Cardiac muscle cell (in vitro differentiated cells and primary cell): ENCODE measurements at regions not wholly inside any gene's neighbourhood (a gene's known extent, or its start where the extent isn't known, plus 50 kb on each side); places are given as distances from the start of the nearest gene placed in this dataset.

Source experiments
- DNase-seq, 2 donors: peaks; one replicate each; pipeline versions ENCODE4 v3.0.0 to v3.0.0-alpha.2; 2010 to 2017; ENCODE audit warnings: low read depth in 1 of 2, low spot score in 1 of 2
- H3K27ac ChIP-seq: fragments of 200-600 bp; sonication (generic); 2 replicates; pipeline ENCODE4 v1.5.1; 2016
- H3K27me3 ChIP-seq: fragments of 200-600 bp; sonication (generic); 2 replicates; pipeline ENCODE4 v1.6.0; 2016; ENCODE audit warnings: control low read depth
- H3K36me3 ChIP-seq: fragments of 200-600 bp; sonication (generic); 2 replicates; pipeline ENCODE4 v1.5.1; 2016; ENCODE audit warnings: control low read depth
- H3K4me1 ChIP-seq: fragments of 200-600 bp; sonication (generic); 2 replicates; pipeline ENCODE4 v1.8.1; 2017; ENCODE audit warnings: low read depth, mild to moderate bottlenecking, mixed run types
- H3K4me3 ChIP-seq: fragments of 200-600 bp; sonication (generic); 2 replicates; pipeline ENCODE4 v1.5.1; 2016; ENCODE audit warnings: mild to moderate bottlenecking
- H3K9me3 ChIP-seq: fragments of 200-600 bp; sonication (generic); 2 replicates; pipeline ENCODE4 v1.5.1; 2017; ENCODE audit warnings: low read depth, mild to moderate bottlenecking, control low read depth
- TF ChIP-seq, protein P1 (sequence below): IDR thresholded peaks from 2 replicates; pipeline ENCODE4 v1.5.1; 2012; ENCODE audit warnings: low read depth, mild to moderate bottlenecking, low read length

DNA sequence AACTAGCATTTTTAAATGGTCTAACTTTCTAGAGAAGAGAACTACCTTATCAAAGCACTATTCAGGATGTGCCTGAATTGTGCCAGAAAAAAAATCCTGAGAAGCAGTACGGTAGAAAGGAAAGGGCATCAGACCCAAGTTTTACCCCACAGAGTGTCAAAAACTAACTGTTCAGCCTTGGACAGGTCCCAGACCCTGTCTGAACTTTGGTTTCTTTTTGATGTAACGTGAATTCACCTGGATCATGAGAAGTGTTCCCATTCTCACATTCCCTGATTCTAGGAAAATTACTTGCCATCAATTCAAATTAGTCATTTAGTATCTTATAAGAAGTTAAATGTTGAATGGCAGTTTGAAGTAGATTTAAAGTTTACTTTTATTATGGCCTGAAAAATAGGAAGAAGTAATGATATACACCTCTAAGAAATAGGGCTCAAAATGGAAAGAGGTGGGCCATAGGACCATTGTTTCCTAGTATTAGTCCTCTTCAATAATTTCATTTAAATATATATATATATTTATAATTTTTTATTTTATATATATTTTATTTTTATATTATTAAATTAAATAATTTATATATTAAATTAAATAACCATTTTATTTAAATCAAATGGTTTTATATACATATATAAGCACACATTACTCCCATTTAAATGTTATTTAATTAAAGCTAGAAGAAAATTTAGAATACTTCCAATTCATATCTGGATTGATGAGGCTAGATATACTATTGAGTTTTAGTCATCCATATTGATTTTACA lies 181.9 kb upstream of the PPARGC1A start:
- DNase-seq, result no peak
- H3K36me3 ChIP-seq, result no peaks in the 10 kb centered on the region

DNA sequence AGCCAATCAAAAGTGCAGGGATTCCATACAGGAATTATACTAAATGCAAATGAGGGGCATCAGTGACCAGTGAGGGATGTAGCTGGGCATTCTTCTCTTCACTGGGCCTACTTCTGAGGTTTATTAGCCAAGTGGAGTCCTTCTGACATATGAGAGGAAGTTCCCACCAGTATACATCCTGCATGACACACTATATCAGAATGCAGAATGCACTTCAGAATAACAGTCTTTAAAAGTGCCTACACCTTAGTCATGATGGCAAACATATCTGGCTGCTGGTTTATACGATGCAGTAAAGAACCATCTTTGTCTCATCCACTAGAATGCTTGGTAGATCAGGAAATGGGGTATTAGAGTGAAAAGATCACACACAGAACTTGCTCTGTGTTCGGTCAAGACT lies 180.3 kb upstream of the PPARGC1A start:
- peaks cover 8% of the 10 kb centered on the region for H3K4me1 ChIP-seq

More for the DNA sequence above, 181.9 kb upstream of the PPARGC1A start:
- TF ChIP-seq, protein P1, sequence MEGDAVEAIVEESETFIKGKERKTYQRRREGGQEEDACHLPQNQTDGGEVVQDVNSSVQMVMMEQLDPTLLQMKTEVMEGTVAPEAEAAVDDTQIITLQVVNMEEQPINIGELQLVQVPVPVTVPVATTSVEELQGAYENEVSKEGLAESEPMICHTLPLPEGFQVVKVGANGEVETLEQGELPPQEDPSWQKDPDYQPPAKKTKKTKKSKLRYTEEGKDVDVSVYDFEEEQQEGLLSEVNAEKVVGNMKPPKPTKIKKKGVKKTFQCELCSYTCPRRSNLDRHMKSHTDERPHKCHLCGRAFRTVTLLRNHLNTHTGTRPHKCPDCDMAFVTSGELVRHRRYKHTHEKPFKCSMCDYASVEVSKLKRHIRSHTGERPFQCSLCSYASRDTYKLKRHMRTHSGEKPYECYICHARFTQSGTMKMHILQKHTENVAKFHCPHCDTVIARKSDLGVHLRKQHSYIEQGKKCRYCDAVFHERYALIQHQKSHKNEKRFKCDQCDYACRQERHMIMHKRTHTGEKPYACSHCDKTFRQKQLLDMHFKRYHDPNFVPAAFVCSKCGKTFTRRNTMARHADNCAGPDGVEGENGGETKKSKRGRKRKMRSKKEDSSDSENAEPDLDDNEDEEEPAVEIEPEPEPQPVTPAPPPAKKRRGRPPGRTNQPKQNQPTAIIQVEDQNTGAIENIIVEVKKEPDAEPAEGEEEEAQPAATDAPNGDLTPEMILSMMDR, result no peak
- Histone ChIP-seq H3K4me3 (no peak overlapping the region), H3K9me3 (no peaks in the 10 kb centered on the region), H3K27ac (no peak overlapping the region), H3K4me1 (peaks cover 8% of the 10 kb centered on the region), H3K27me3 (no peaks in the 10 kb centered on the region)

DNA sequence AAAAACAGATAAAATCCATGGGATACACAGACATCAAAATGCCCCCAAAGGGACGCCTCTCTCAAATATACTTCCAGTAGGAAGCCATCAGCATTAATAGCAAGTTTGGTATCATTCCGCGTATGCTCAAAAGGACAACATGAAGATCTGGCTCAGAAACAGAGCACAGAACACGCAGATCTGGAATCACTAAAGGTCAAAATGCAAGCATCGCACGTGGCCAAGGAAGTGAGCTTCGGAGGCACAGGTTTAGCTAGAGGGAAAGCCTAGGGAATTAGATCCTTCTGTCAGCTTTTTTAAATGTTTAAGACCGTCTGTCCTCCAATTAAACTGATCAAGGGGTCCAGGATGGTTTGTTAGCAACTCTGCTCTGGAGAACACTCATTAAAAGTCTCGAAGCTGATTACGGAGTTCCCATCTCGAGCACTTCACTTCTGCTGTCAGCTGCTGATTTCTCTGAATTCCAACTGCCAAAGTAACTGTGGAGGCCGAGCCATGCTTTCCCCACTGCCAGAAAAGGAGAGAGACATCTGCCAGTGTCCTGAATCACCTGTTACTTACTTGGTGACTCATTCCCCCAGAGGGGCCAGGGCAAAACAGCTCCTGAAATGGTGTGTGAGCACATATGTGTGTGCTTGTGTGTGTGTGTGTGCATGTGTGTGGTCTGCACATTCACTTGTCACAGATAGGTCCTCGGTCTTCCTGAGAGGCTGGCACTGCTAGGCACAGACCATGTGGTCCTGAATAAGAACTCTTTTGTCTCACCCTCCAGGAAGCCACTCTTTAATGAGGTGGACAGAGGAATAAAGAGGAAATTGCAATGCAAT lies 177.7 kb upstream of the PPARGC1A start:
- no peaks in the 10 kb centered on the region for H3K27me3 ChIP-seq
- no peak overlapping the region for H3K4me3 ChIP-seq
- H3K4me1 ChIP-seq, result peaks cover 8% of the 10 kb centered on the region
- TF ChIP-seq, protein P1, result no peak
- no peaks in the 10 kb centered on the region for H3K36me3 ChIP-seq
- peak; percentile 20 to 67 for DNase-seq
- peak overlapping the region; percentile 83 for H3K27ac ChIP-seq
- H3K9me3 ChIP-seq, result no peaks in the 10 kb centered on the region

More for the DNA sequence above, 180.3 kb upstream of the PPARGC1A start:
- no peaks in the 10 kb centered on the region for H3K36me3 ChIP-seq
- H3K27me3 ChIP-seq, result no peaks in the 10 kb centered on the region
- H3K4me3 ChIP-seq, result no peak overlapping the region
- H3K9me3 ChIP-seq, result no peaks in the 10 kb centered on the region
- peak in 1 of 2 donors; percentile 35 for DNase-seq
- no peak overlapping the region for H3K27ac ChIP-seq
- TF ChIP-seq, protein P1, result no peak

DNA sequence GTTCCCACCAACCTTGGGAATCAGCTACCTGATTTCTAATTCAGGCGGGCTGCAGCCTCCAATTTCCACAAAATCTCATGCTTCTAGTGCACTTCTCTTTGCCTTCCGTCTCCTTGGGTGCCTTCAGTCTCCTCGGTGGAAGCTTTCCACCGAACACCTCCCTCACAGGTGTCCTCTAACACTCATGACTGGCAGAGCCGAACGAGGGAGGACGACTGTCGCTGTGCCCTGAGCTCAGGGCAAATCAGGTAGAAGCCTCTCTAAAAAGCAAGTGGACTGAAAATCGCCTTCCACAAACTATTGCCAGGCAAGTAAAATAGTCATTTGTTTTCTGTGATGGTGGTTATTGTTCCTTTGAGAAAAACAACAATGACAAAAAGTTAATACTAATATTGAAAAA lies 176.1 kb upstream of the PPARGC1A start:
- H3K4me3 ChIP-seq, result no peak overlapping the region
- DNase-seq, result no peak
- no peaks in the 10 kb centered on the region for H3K36me3 ChIP-seq
- H3K27me3 ChIP-seq, result no peaks in the 10 kb centered on the region
- H3K27ac ChIP-seq, result no peak overlapping the region
- H3K4me1 ChIP-seq, result peaks cover 8% of the 10 kb centered on the region
- TF ChIP-seq, protein P1, result no peak
- H3K9me3 ChIP-seq, result no peaks in the 10 kb centered on the region

DNA sequence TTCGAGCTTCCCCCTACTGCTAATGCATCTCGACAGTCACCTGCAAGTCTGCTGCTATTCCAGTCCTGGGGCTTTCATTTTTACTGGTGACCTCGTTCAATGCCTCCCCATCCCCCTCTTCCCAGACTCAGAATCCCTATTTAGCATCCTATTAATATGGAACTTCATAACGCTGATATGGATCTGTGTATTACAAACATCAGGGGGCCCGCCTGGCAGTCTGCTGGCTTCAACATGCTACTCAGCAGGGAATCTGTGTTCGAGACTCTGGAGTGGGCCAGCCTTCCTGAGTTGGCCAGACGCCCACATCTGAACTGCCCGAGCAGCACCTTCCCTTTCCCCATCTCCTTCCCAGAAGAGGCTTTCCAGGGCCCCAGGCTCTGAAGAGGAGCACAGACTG lies 173.9 kb upstream of the PPARGC1A start:
- Histone ChIP-seq H3K4me1 (peaks cover 8% of the 10 kb centered on the region), H3K36me3 (no peaks in the 10 kb centered on the region), H3K27ac (no peak overlapping the region), H3K9me3 (no peaks in the 10 kb centered on the region), H3K4me3 (no peak overlapping the region), H3K27me3 (no peaks in the 10 kb centered on the region)
- no peak for DNase-seq
- TF ChIP-seq, protein P1, result no peak
